HEK293 (cell line): ENCODE measurements at regions not wholly inside any gene's neighbourhood (a gene's known extent, or its start where the extent isn't known, plus 50 kb on each side); places are given as distances from the start of the nearest gene placed in this dataset.

Experiments used
- CTCF ChIA-PET: fragments of 350-600 bp; formaldehyde crosslinking; extraction: SDS; loops from one replicate; lab custom pipeline; 2021; ENCODE audit warnings: antibody characterized with exemption; lab: Yijun Ruan, JAX
- POLR2A ChIA-PET: fragments of 300-600 bp; formaldehyde crosslinking; extraction: SDS; loops from one replicate; lab custom pipeline; 2020; ENCODE audit warnings: antibody characterized with exemption, inconsistent platforms; lab: Yijun Ruan, JAX
- H3K27ac ChIP-seq: fragments of 200-500 bp; sonication (Bioruptor generic); 2 replicates; pipeline ENCODE4 v1.5.1; 2014; ENCODE audit warnings: low read depth, low read length, control low read depth, inconsistent platforms; ENCODE audit errors: extremely low read depth
- H3K36me3 ChIP-seq, 2 experiments: fragments of 200-500 bp in 1 of 2; sonication (Bioruptor generic) in 1 of 2; 1 replicate in 1 of 2; 2 replicates in 1 of 2; pipeline ENCODE4 v1.5.1; 2014 to 2017; ENCODE audit warnings: inconsistent platforms in 2 of 2, low read length in 2 of 2; ENCODE audit not compliant: control insufficient read depth in 2 of 2, insufficient read depth in 1 of 2
- H3K4me1 ChIP-seq: fragments of 200-500 bp; sonication (Bioruptor generic); 2 replicates; pipeline ENCODE4 v1.5.1; 2014; ENCODE audit warnings: mild to moderate bottlenecking, low read length, inconsistent platforms; ENCODE audit not compliant: control insufficient read depth, insufficient read depth
- H3K4me3 ChIP-seq: 2 replicates; pipeline ENCODE4 v1.5.1; 2011; ENCODE audit warnings: low read depth, mild to moderate bottlenecking, control low read depth, low read length, moderate library complexity
- H3K9me3 ChIP-seq: fragments of 200-500 bp; sonication (Bioruptor generic); 2 replicates; pipeline ENCODE4 v1.5.1; 2014; ENCODE audit warnings: low read depth, low read length, inconsistent platforms; ENCODE audit not compliant: control insufficient read depth, insufficient read depth
- SALL2 ChIP-seq: fragments of 450-650 bp; formaldehyde crosslinking; IDR thresholded peaks from 2 replicates; pipeline ENCODE4 v1.5.0; 2017; ENCODE audit warnings: missing biosample characterization, mild to moderate bottlenecking, missing genetic modification characterization, borderline replicate concordance
- SCRT1 ChIP-seq: fragments of 450-650 bp; formaldehyde crosslinking; IDR thresholded peaks from 2 replicates; pipeline ENCODE4 v1.5.1; 2016; ENCODE audit warnings: missing biosample characterization, missing genetic modification characterization, borderline replicate concordance
- ZBTB7A ChIP-seq: fragments of 450-650 bp; formaldehyde crosslinking; IDR thresholded peaks from 2 replicates; pipeline ENCODE4 v1.5.1; 2016; ENCODE audit warnings: low read depth, missing biosample characterization, missing genetic modification characterization
- ZNF140 ChIP-seq: fragments of 450-650 bp; formaldehyde crosslinking; IDR thresholded peaks from 2 replicates; pipeline ENCODE4 v1.5.1; 2016; ENCODE audit warnings: missing biosample characterization, missing genetic modification characterization
- ZNF157 ChIP-seq: fragments of 450-650 bp; formaldehyde crosslinking; IDR thresholded peaks from 2 replicates; pipeline ENCODE4 v1.5.1; 2016; ENCODE audit warnings: missing biosample characterization, missing genetic modification characterization
- ZNF239 ChIP-seq: fragments of 450-650 bp; formaldehyde crosslinking; IDR thresholded peaks from 2 replicates; pipeline ENCODE4 v1.5.1; 2016; ENCODE audit warnings: missing biosample characterization, missing genetic modification characterization
- ZNF350 ChIP-seq: fragments of 450-650 bp; formaldehyde crosslinking; IDR thresholded peaks from 2 replicates; pipeline ENCODE4 v1.5.0; 2017; ENCODE audit warnings: missing biosample characterization, mild to moderate bottlenecking, missing genetic modification characterization
- ZNF37A ChIP-seq: fragments of 450-650 bp; IDR thresholded peaks from 2 replicates; pipeline ENCODE4 v1.5.1; 2018; ENCODE audit warnings: missing biosample characterization, missing genetic modification characterization
- ZNF426 ChIP-seq: fragments of 450-650 bp; formaldehyde crosslinking; IDR thresholded peaks from 2 replicates; pipeline ENCODE4 v1.5.1; 2017; ENCODE audit warnings: missing biosample characterization, missing genetic modification characterization, mild to moderate bottlenecking, inconsistent platforms, moderate library complexity
- ZNF473 ChIP-seq: fragments of 450-650 bp; formaldehyde crosslinking; IDR thresholded peaks from 2 replicates; pipeline ENCODE4 v1.5.1; 2017; ENCODE audit warnings: missing biosample characterization, missing genetic modification characterization
- ZNF501 ChIP-seq: fragments of 450-650 bp; formaldehyde crosslinking; IDR thresholded peaks from 2 replicates; pipeline ENCODE4 v1.5.1; 2016; ENCODE audit warnings: missing biosample characterization, missing genetic modification characterization
- ZNF558 ChIP-seq: fragments of 450-650 bp; formaldehyde crosslinking; IDR thresholded peaks from 2 replicates; pipeline ENCODE4 v1.5.1; 2016; ENCODE audit warnings: missing biosample characterization, missing genetic modification characterization
- ZNF571 ChIP-seq: fragments of 450-650 bp; formaldehyde crosslinking; IDR thresholded peaks from 2 replicates; pipeline ENCODE4 v1.5.0; 2017; ENCODE audit warnings: missing biosample characterization, missing genetic modification characterization
- ZNF621 ChIP-seq: fragments of 450-650 bp; formaldehyde crosslinking; IDR thresholded peaks from 2 replicates; pipeline ENCODE4 v1.5.1; 2017; ENCODE audit warnings: missing biosample characterization, missing genetic modification characterization
- ZNF624 ChIP-seq: fragments of 450-650 bp; formaldehyde crosslinking; IDR thresholded peaks from 2 replicates; pipeline ENCODE4 v1.5.1; 2017; ENCODE audit warnings: missing biosample characterization, missing genetic modification characterization
- ZNF768 ChIP-seq: fragments of 450-650 bp; formaldehyde crosslinking; IDR thresholded peaks from 2 replicates; pipeline ENCODE4 v1.5.1; 2018; ENCODE audit warnings: missing biosample characterization, mild to moderate bottlenecking, missing genetic modification characterization
- TF ChIP-seq, protein P1 (sequence below): fragments of 450-650 bp; formaldehyde crosslinking; IDR thresholded peaks from 2 replicates; pipeline ENCODE4 v1.5.1; 2017; ENCODE audit warnings: missing biosample characterization, missing genetic modification characterization
- TF ChIP-seq, protein P2 (sequence below): fragments of 450-650 bp; formaldehyde crosslinking; IDR thresholded peaks from 2 replicates; pipeline ENCODE4 v1.5.1; 2016; ENCODE audit warnings: missing biosample characterization, missing genetic modification characterization, low read depth
- TF ChIP-seq, protein P3 (sequence below): fragments of 450-650 bp; formaldehyde crosslinking; IDR thresholded peaks from 2 replicates; pipeline ENCODE4 v1.5.1; 2016; ENCODE audit warnings: missing biosample characterization, missing genetic modification characterization
- TF ChIP-seq, protein P4 (sequence below): sonication (generic); formaldehyde crosslinking; IDR thresholded peaks from 2 replicates; pipeline ENCODE4 v1.8.1; 2022; ENCODE audit warnings: mild to moderate bottlenecking, moderate library complexity, missing genetic modification reagents
- TF ChIP-seq, protein P5 (sequence below): fragments of 450-650 bp; formaldehyde crosslinking; optimal IDR thresholded peaks from 2 replicates; pipeline ENCODE3; 2016; ENCODE audit warnings: missing biosample characterization, mild to moderate bottlenecking, missing genetic modification characterization

DNA sequence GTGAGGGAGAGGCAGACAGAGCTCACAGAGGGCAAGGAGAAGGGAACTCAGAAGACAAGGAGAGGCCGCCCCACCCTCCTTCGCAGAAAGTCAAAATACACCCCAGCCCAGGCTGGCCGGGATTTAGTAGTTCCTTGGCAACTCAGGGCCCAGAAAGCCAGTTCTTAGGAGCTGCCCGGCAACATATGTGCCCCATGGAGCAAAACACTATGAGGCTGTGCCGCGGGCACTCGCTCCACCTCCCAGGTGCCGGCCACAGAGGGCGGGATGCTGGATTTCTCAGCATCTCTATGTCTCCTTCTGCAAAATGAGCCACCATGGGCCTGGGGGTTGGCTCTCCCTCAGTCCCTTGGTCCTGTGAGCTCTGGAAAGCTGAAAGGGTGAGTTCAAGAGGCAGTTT is 93.8 kb upstream of the CACNA1A start (continued):
- TF ChIP-seq, protein P1, sequence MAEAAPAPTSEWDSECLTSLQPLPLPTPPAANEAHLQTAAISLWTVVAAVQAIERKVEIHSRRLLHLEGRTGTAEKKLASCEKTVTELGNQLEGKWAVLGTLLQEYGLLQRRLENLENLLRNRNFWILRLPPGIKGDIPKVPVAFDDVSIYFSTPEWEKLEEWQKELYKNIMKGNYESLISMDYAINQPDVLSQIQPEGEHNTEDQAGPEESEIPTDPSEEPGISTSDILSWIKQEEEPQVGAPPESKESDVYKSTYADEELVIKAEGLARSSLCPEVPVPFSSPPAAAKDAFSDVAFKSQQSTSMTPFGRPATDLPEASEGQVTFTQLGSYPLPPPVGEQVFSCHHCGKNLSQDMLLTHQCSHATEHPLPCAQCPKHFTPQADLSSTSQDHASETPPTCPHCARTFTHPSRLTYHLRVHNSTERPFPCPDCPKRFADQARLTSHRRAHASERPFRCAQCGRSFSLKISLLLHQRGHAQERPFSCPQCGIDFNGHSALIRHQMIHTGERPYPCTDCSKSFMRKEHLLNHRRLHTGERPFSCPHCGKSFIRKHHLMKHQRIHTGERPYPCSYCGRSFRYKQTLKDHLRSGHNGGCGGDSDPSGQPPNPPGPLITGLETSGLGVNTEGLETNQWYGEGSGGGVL, result no peak
- no peak for TF ChIP-seq ZNF37A (tag by site-specific recombination)
- TF ChIP-seq ZNF426 (tag by site-specific recombination), result no peak
- TF ChIP-seq ZBTB7A, result no peak
- TF ChIP-seq SALL2 (tag by site-specific recombination), result no peak
- TF ChIP-seq, all 188 proteins: peak for 0

DNA sequence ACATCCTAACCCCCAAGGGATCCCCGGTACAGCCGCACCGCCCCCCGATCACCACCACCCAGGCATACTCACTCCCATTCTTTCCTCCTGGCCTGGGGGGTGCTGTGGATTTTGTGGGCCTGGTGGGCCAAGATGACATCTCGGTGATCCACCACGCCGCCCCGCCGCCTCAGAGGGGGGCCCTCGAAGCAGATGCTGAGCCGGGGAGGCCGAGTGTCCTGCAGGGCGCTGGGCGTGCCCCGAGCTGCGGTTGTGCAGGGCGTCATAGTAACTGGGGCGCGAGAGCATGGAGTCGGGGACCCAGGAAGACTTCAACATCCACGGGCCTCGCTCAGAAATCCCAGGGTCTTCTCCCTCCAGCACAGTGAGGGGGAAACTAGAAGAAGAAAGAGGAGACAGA is 93.4 kb upstream of the CACNA1A start:
- Histone ChIP-seq H3K36me3 (no peaks in the 10 kb centered on the region), H3K9me3 (no peaks in the 10 kb centered on the region), H3K27ac (no peak overlapping the region), H3K4me3 (no peak overlapping the region), H3K4me1 (no peaks in the 10 kb centered on the region)
- ChIA-PET POLR2A (no interaction called here), CTCF (interaction anchor here (0.6 to 1.5 kb wide), 5 partner anchors 20 to 130 kb away, joined by 3 to 5 read pairs (median 3); no protein-coding TSS in a partner anchor)
- TF ChIP-seq ZNF350, result no peak
- no peak for TF ChIP-seq SCRT1 (tag by site-specific recombination)
- TF ChIP-seq, protein P2, sequence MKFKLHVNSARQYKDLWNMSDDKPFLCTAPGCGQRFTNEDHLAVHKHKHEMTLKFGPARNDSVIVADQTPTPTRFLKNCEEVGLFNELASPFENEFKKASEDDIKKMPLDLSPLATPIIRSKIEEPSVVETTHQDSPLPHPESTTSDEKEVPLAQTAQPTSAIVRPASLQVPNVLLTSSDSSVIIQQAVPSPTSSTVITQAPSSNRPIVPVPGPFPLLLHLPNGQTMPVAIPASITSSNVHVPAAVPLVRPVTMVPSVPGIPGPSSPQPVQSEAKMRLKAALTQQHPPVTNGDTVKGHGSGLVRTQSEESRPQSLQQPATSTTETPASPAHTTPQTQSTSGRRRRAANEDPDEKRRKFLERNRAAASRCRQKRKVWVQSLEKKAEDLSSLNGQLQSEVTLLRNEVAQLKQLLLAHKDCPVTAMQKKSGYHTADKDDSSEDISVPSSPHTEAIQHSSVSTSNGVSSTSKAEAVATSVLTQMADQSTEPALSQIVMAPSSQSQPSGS (tag by site-specific recombination), result no peak
- TF ChIP-seq, protein P3, sequence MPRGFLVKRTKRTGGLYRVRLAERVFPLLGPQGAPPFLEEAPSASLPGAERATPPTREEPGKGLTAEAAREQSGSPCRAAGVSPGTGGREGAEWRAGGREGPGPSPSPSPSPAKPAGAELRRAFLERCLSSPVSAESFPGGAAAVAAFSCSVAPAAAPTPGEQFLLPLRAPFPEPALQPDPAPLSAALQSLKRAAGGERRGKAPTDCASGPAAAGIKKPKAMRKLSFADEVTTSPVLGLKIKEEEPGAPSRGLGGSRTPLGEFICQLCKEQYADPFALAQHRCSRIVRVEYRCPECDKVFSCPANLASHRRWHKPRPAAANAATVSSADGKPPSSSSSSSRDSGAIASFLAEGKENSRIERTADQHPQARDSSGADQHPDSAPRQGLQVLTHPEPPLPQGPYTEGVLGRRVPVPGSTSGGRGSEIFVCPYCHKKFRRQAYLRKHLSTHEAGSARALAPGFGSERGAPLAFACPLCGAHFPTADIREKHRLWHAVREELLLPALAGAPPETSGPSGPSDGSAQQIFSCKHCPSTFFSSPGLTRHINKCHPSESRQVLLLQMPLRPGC (tag by site-specific recombination), result no peak
- no peak for TF ChIP-seq ZNF621 (tag by site-specific recombination)
- TF ChIP-seq ZNF571 (tag by site-specific recombination), result no peak
- no peak for TF ChIP-seq ZNF157
- no peak for TF ChIP-seq ZNF473 (tag by site-specific recombination)
- TF ChIP-seq ZNF624 (tag by site-specific recombination), result no peak
- no peak for TF ChIP-seq ZNF140 (tag by site-specific recombination)
- TF ChIP-seq ZNF768 (tag by site-specific recombination), result no peak
- TF ChIP-seq, protein P4, sequence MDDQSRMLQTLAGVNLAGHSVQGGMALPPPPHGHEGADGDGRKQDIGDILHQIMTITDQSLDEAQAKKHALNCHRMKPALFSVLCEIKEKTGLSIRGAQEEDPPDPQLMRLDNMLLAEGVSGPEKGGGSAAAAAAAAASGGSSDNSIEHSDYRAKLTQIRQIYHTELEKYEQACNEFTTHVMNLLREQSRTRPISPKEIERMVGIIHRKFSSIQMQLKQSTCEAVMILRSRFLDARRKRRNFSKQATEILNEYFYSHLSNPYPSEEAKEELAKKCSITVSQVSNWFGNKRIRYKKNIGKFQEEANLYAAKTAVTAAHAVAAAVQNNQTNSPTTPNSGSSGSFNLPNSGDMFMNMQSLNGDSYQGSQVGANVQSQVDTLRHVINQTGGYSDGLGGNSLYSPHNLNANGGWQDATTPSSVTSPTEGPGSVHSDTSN, result no peak
- no peak for TF ChIP-seq ZNF239 (tag by site-specific recombination)
- TF ChIP-seq, protein P5, sequence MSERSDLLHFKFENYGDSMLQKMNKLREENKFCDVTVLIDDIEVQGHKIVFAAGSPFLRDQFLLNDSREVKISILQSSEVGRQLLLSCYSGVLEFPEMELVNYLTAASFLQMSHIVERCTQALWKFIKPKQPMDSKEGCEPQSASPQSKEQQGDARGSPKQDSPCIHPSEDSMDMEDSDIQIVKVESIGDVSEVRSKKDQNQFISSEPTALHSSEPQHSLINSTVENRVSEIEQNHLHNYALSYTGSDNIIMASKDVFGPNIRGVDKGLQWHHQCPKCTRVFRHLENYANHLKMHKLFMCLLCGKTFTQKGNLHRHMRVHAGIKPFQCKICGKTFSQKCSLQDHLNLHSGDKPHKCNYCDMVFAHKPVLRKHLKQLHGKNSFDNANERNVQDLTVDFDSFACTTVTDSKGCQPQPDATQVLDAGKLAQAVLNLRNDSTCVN (tag by site-specific recombination), result no peak
- no peak for TF ChIP-seq ZNF558
- no peak for TF ChIP-seq ZNF501 (tag by site-specific recombination)
